Stomach (tissue), 4 donors: ENCODE measurements at regions not wholly inside any gene's neighbourhood (a gene's known extent, or its start where the extent isn't known, plus 50 kb on each side); places are given as distances from the start of the nearest gene placed in this dataset.

Experiments
- POLR2A ChIP-seq, 4 donors: fragments of 450-650 bp; IDR thresholded peaks; one replicate each; pipeline ENCODE4 v1.6.1; 2016; ENCODE audit warnings: antibody characterized with exemption in 4 of 4, control low read depth in 2 of 4, mild to moderate bottlenecking in 1 of 4, moderate library complexity in 1 of 4
- POLR2AphosphoS5 ChIP-seq, 3 donors: sonication (generic); formaldehyde crosslinking; IDR thresholded peaks; one replicate each; pipeline ENCODE4 v1.6.1; 2016; ENCODE audit warnings: antibody characterized with exemption in 3 of 3
- TF ChIP-seq, protein P1 (sequence below), 7 experiments: fragments of 450-650 bp in 4 of 7; fragments of 200-600 bp in 3 of 7; sonication (generic) in 3 of 7; IDR thresholded peaks; one replicate each; pipeline ENCODE4 v1.5.1; 2016 to 2019; ENCODE audit warnings: antibody characterized with exemption in 7 of 7, control low read depth in 2 of 7, mild to moderate bottlenecking in 1 of 7

DNA sequence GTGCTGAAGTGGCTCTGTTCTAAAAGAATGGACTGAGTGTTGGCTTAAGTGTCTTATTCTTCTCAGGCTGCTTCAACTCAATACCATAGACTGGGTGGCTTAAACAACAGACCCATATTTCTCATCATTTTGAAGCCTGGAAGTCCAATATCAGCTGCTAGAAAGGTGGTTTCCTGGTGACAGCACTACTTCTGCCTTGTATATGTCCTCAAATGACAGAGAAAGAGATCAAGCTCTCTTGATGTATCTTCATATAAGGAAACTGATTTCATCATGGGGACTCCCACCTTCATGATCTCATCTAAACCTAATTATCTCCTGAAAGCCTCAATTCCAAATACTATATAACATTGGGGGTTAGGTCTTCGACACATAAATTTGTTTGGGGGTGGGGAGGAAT is 449.7 kb upstream of the DSEL start:
- TF ChIP-seq POLR2AphosphoS5 (IDR thresholded peaks at IDR 0.05) = no peak
- TF ChIP-seq, protein P1, sequence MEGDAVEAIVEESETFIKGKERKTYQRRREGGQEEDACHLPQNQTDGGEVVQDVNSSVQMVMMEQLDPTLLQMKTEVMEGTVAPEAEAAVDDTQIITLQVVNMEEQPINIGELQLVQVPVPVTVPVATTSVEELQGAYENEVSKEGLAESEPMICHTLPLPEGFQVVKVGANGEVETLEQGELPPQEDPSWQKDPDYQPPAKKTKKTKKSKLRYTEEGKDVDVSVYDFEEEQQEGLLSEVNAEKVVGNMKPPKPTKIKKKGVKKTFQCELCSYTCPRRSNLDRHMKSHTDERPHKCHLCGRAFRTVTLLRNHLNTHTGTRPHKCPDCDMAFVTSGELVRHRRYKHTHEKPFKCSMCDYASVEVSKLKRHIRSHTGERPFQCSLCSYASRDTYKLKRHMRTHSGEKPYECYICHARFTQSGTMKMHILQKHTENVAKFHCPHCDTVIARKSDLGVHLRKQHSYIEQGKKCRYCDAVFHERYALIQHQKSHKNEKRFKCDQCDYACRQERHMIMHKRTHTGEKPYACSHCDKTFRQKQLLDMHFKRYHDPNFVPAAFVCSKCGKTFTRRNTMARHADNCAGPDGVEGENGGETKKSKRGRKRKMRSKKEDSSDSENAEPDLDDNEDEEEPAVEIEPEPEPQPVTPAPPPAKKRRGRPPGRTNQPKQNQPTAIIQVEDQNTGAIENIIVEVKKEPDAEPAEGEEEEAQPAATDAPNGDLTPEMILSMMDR (IDR thresholded peaks at IDR 0.05) = no peak
- TF ChIP-seq POLR2A (IDR thresholded peaks at IDR 0.05) = no peak
